HepG2 (cell line): ENCODE measurements at regions not wholly inside any gene's neighbourhood (a gene's known extent, or its start where the extent isn't known, plus 50 kb on each side); places are given as distances from the start of the nearest gene placed in this dataset.

Experiments
- ATAC-seq: fragments of 200-7000 bp; cut with Tn5 transposase; 3 replicates; pipeline ENCODE4 v1.9.1; 2020; ENCODE audit warnings: mild to moderate bottlenecking, moderate library complexity
- BruUV-seq: library from RNA; stranded (reverse); fragments of 400-500 nt; replicated peaks from 2 replicates; lab custom pipeline; 2021; lab: Mats Ljungman, UMichigan
- CTCF ChIA-PET: fragments of 300-600 bp; formaldehyde crosslinking; extraction: SDS; loops from one replicate; lab custom pipeline; 2021; ENCODE audit warnings: low total read pairs, inconsistent platforms, low intra/inter-chr PET ratio; lab: Yijun Ruan, JAX
- POLR2A ChIA-PET: fragments of 350-600 bp; sonication (Branson Sonifier 250); formaldehyde crosslinking; loops from one replicate; lab custom pipeline; 2020; ENCODE audit warnings: antibody characterized with exemption, inconsistent platforms; lab: Yijun Ruan, JAX
- DNase-seq: peaks from one replicate; pipeline ENCODE4 v3.0.0-alpha.2; 2015; ENCODE audit warnings: low spot score
- FAIRE-seq: peaks from 3 replicates; lab custom pipeline; 2011; peaks lifted over from hg19 to GRCh38; lab: Jason Lieb, UNC
- H2AFZ ChIP-seq: one replicate; pipeline ENCODE4 v1.6.1; 2011; ENCODE audit warnings: low read length, inconsistent platforms
- H3K27ac ChIP-seq: fragments of 300-600 bp; 3 replicates; pipeline ENCODE4 v1.8.0; 2011; ENCODE audit warnings: mixed run types, mild to moderate bottlenecking, mixed read lengths, low read length, inconsistent platforms; ENCODE audit not compliant: insufficient read depth; ENCODE audit errors: extremely low read length
- H3K27me3 ChIP-seq, 2 experiments: fragments of 200-600 bp in 1 of 2; 2 replicates in 1 of 2; 3 replicates in 1 of 2; pipeline versions ENCODE4 v1.6.0 to v1.8.0; 2011; ENCODE audit warnings: low read length in 2 of 2, mild to moderate bottlenecking in 2 of 2, moderate library complexity in 2 of 2, inconsistent platforms in 1 of 2; ENCODE audit not compliant: insufficient read depth in 2 of 2, control insufficient read depth in 1 of 2
- H3K36me3 ChIP-seq, 2 experiments: fragments of 200-600 bp in 1 of 2; replicated peaks in 1 of 2; 2 replicates in 1 of 2; 3 replicates in 1 of 2; pipeline versions ENCODE4 v1.5.1 to v1.8.0; 2011; ENCODE audit warnings: low read length in 2 of 2, inconsistent platforms in 1 of 2; ENCODE audit not compliant: insufficient read depth in 2 of 2, control insufficient read depth in 1 of 2
- H3K4me1 ChIP-seq: 2 replicates; pipeline ENCODE4 v1.5.1; 2012; ENCODE audit warnings: low read length, inconsistent platforms; ENCODE audit not compliant: insufficient read depth
- H3K4me2 ChIP-seq: 2 replicates; pipeline ENCODE4 v1.6.0; 2011; ENCODE audit warnings: low read depth, low read length, inconsistent platforms
- H3K4me3 ChIP-seq, 3 experiments: fragments of 200-600 bp in 1 of 3; sonication (generic), shearing (Covaris generic) in 1 of 3; replicated peaks in 1 of 3; 2 replicates each; pipeline ENCODE4 v1.5.1; 2011 to 2016; ENCODE audit warnings: low read length in 3 of 3, inconsistent platforms in 2 of 3, low read depth in 2 of 3, mild to moderate bottlenecking in 2 of 3, control low read depth in 1 of 3, mixed read lengths in 1 of 3; ENCODE audit not compliant: insufficient read depth in 1 of 3
- H3K79me2 ChIP-seq: one replicate; pipeline ENCODE4 v1.6.1; 2011; ENCODE audit warnings: low read length, inconsistent platforms; ENCODE audit not compliant: insufficient read depth
- H3K9ac ChIP-seq: 2 replicates; pipeline ENCODE4 v1.6.0; 2011; ENCODE audit warnings: mild to moderate bottlenecking, low read depth, low read length, inconsistent platforms; ENCODE audit not compliant: insufficient read depth
- H3K9me3 ChIP-seq: 2 replicates; pipeline ENCODE4 v1.5.1; 2012; ENCODE audit warnings: mild to moderate bottlenecking, low read length
- H4K20me1 ChIP-seq: 2 replicates; pipeline ENCODE4 v1.6.0; 2011; ENCODE audit warnings: inconsistent platforms, mild to moderate bottlenecking, low read length, moderate library complexity; ENCODE audit not compliant: insufficient read depth
- ATF7 ChIP-seq, 2 experiments: fragments of 450-650 bp in 1 of 2; sonication (generic) in 1 of 2; formaldehyde crosslinking in 1 of 2; IDR thresholded peaks; 2 replicates each; pipeline versions ENCODE4 v1.4.0 to v1.6.1; 2016 to 2020; ENCODE audit warnings: antibody characterized with exemption in 1 of 2, mild to moderate bottlenecking in 1 of 2, missing genetic modification reagents in 1 of 2
- MAFK ChIP-seq, 2 experiments: IDR thresholded peaks in 1 of 2; conservative IDR thresholded peaks in 1 of 2; 2 replicates each; pipeline ENCODE4 v1.6.1; 2011; ENCODE audit warnings: improper control_type of control experiment in 2 of 2, low read length in 2 of 2
- ZBTB49 ChIP-seq: sonication (generic); formaldehyde crosslinking; IDR thresholded peaks from 2 replicates; pipeline ENCODE4 v1.4.0; 2020; ENCODE audit warnings: missing genetic modification reagents, borderline replicate concordance
- WGBS: methylation state at CpG from one replicate; pipeline ENCODE4 v1.1.6; 2017; ENCODE audit warnings: low lambda C conversion rate; 5-methylcytosine and 5-hydroxymethylcytosine counted together
- in situ Hi-C: cut with HindIII; loops from 2 replicates; pipeline ENCODE4 v1.10.0; 2017; ENCODE audit warnings: low pct_unique_long_range_greater_than_20kb; ENCODE audit not compliant: extremely low pct_ligation_motif_present
- intact Hi-C: fragments of 100-400 bp; cut with micrococcal nuclease; formaldehyde crosslinking; loops from one replicate; pipeline ENCODE4 v1.10.0; 2022; ENCODE audit not compliant: unreplicated experiment
- TF ChIP-seq, protein P1 (sequence below): IDR thresholded peaks from 2 replicates; pipeline ENCODE4 v1.6.1; 2016; ENCODE audit warnings: low read depth, control low read depth
- TF ChIP-seq, protein P2 (sequence below): sonication (generic); formaldehyde crosslinking; IDR thresholded peaks from 2 replicates; pipeline ENCODE4 v1.4.0; 2020; ENCODE audit warnings: missing genetic modification reagents

DNA sequence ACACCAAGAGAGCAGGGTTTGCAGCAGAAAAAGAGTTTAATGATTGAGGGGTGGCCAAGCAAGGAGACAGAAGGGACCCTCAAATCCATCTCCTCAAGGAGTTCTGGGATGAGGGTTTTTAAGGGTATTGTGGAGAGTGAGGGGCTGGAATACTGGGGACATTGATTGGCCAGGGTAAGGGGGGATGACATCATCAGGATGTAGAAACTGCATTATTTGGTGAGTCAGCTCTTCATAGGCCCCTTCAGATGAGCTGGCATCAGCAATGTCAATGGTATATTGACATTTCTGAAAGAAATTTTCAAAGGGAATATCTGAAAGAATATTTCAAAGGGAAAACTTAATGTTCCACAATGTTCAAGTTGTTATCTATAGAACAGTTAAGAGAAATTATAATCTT lies 168.1 kb upstream of the SNX7 start:
- DNase-seq (no peak), FAIRE-seq (no peak), ATAC-seq (no peak)
- H3K36me3 ChIP-seq: no peaks in the 10 kb centered on the region
- POLR2A ChIA-PET: no interaction called here
- H3K9ac ChIP-seq: no peak overlapping the region
- CTCF ChIA-PET: no interaction called here
- no peaks in the 10 kb centered on the region for H3K27me3 ChIP-seq
- intact Hi-C loops: no loop called here
- TF ChIP-seq ATF7 (IDR thresholded peaks at IDR 0.05) (peak; percentile 79), ATF7 (CRISPR knock-in tag; IDR thresholded peaks at IDR 0.05) (no peak), MAFK (conservative IDR thresholded peaks at IDR 0.05 in 1 of 2, IDR thresholded peaks at IDR 0.05 in 1 of 2; ENCODE audit: low read length in 2 of 2) (peak in 1 of 2 experiments; percentile 7; a peak in 1 of 4 replicates)
- TF ChIP-seq, protein P1, sequence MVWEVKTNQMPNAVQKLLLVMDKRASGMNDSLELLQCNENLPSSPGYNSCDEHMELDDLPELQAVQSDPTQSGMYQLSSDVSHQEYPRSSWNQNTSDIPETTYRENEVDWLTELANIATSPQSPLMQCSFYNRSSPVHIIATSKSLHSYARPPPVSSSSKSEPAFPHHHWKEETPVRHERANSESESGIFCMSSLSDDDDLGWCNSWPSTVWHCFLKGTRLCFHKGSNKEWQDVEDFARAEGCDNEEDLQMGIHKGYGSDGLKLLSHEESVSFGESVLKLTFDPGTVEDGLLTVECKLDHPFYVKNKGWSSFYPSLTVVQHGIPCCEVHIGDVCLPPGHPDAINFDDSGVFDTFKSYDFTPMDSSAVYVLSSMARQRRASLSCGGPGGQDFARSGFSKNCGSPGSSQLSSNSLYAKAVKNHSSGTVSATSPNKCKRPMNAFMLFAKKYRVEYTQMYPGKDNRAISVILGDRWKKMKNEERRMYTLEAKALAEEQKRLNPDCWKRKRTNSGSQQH (CRISPR knock-in tag): no peak
- no peaks in the 10 kb centered on the region for H3K79me2 ChIP-seq
- no peaks in the 10 kb centered on the region for H3K4me1 ChIP-seq
- no peaks in the 10 kb centered on the region for H4K20me1 ChIP-seq
- no peak overlapping the region for H2AFZ ChIP-seq
- H3K4me2 ChIP-seq: no peak overlapping the region
- no TSS peak for BruUV-seq
- H3K27ac ChIP-seq: no peak overlapping the region
- H3K9me3 ChIP-seq: peaks cover 4% of the 10 kb centered on the region; the same call in 1 of the 2 replicates
- in situ Hi-C loops: no loop called here
- no peak overlapping the region for H3K4me3 ChIP-seq

DNA sequence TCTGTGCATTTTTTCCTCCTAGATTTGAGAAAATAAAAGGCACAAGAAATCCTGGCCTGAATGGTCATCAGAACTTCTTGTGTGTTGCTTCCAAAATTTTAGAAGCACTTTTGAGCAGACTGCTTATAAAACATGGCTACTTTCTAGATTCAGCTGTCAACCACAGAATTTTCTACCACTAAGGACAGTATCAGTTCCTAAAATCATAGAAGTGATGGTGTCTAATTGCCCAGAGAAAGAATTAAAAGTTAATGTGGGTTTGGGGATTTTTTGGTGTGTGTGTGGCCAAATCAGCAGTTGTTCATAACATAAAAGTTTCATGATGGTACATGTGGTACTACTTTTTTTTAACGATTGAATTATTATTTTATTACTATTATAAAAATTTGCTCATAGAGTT lies 171.4 kb upstream of the SNX7 start:
- Histone ChIP-seq H2AFZ (no peak overlapping the region), H3K36me3 (no peaks in the 10 kb centered on the region), H3K9me3 (no peaks in the 10 kb centered on the region), H3K27me3 (no peaks in the 10 kb centered on the region), H4K20me1 (no peaks in the 10 kb centered on the region), H3K79me2 (no peaks in the 10 kb centered on the region), H3K4me3 (no peak overlapping the region), H3K4me2 (no peak overlapping the region), H3K9ac (no peak overlapping the region), H3K4me1 (no peaks in the 10 kb centered on the region), H3K27ac (no peak overlapping the region)
- intact Hi-C loops: no loop called here
- no TSS peak for BruUV-seq
- ChIA-PET POLR2A (no interaction called here), CTCF (no interaction called here)
- WGBS: 0% methylated on average over 1 of the region's 1 CpG
- DNase-seq (no peak), ATAC-seq (no peak), FAIRE-seq (no peak)
- no peak for TF ChIP-seq ZBTB49 (CRISPR knock-in tag)
- TF ChIP-seq, protein P2, sequence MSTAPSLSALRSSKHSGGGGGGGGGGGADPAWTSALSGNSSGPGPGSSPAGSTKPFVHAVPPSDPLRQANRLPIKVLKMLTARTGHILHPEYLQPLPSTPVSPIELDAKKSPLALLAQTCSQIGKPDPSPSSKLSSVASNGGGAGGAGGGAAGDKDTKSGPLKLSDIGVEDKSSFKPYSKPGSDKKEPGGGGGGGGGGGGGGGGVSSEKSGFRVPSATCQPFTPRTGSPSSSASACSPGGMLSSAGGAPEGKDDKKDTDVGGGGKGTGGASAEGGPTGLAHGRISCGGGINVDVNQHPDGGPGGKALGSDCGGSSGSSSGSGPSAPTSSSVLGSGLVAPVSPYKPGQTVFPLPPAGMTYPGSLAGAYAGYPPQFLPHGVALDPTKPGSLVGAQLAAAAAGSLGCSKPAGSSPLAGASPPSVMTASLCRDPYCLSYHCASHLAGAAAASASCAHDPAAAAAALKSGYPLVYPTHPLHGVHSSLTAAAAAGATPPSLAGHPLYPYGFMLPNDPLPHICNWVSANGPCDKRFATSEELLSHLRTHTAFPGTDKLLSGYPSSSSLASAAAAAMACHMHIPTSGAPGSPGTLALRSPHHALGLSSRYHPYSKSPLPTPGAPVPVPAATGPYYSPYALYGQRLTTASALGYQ (CRISPR knock-in tag): no peak
- in situ Hi-C loops: no loop called here
